CD14-positive monocyte (primary cell): ENCODE measurements at regions not wholly inside any gene's neighbourhood (a gene's known extent, or its start where the extent isn't known, plus 50 kb on each side); places are given as distances from the start of the nearest gene placed in this dataset.

Experiments
- DNase-seq, 3 donors: peaks; one replicate each; pipeline ENCODE4 v3.0.0-alpha.2; 2011 to 2022
- H2AFZ ChIP-seq: 2 replicates; pipeline ENCODE4 v1.6.0; 2012; ENCODE audit warnings: mild to moderate bottlenecking, low read depth, low read length, inconsistent platforms; ENCODE audit not compliant: insufficient read depth, poor library complexity, severe bottlenecking
- H3K27ac ChIP-seq, 2 donors: 1 replicate in 1 of 2; 2 replicates in 1 of 2; pipeline ENCODE4 v1.5.1; 2012 to 2013; ENCODE audit warnings: low read length in 2 of 2, control low read depth in 1 of 2, inconsistent platforms in 1 of 2, low read depth in 1 of 2, mild to moderate bottlenecking in 1 of 2
- H3K27me3 ChIP-seq, 2 donors: one replicate each; pipeline versions ENCODE4 v1.6.0 to v1.6.1; 2011 to 2013; ENCODE audit warnings: low read length in 2 of 2; ENCODE audit not compliant: control insufficient read depth in 2 of 2, insufficient read depth in 2 of 2
- H3K36me3 ChIP-seq, 2 donors: replicated peaks in 1 of 2; 1 replicate in 1 of 2; 2 replicates in 1 of 2; pipeline versions ENCODE4 v1.5.1 to v1.6.1; 2012 to 2013; ENCODE audit warnings: low read length in 2 of 2, control low read depth in 1 of 2, inconsistent platforms in 1 of 2, mild to moderate bottlenecking in 1 of 2; ENCODE audit not compliant: insufficient read depth in 2 of 2, control insufficient read depth in 1 of 2
- H3K4me1 ChIP-seq, 2 donors: 1 replicate in 1 of 2; 2 replicates in 1 of 2; pipeline versions ENCODE4 v1.5.1 to v1.6.1; 2012 to 2013; ENCODE audit warnings: low read length in 2 of 2, control low read depth in 1 of 2, inconsistent platforms in 1 of 2, mild to moderate bottlenecking in 1 of 2, moderate library complexity in 1 of 2; ENCODE audit not compliant: insufficient read depth in 2 of 2, control insufficient read depth in 1 of 2
- H3K4me2 ChIP-seq: replicated peaks from 2 replicates; pipeline ENCODE3; 2012; ENCODE audit warnings: low read length, moderate library complexity, mild to moderate bottlenecking; ENCODE audit not compliant: poor library complexity, severe bottlenecking; ENCODE audit errors: extremely low read depth
- H3K4me3 ChIP-seq, 3 experiments: fragments of 200-600 bp in 1 of 3; sonication (generic) in 1 of 3; replicated peaks in 1 of 3; 1 replicate in 2 of 3; 2 replicates in 1 of 3; pipeline ENCODE4 v1.5.1; 2011 to 2013; ENCODE audit warnings: low read length in 3 of 3, mild to moderate bottlenecking in 3 of 3, control low read depth in 2 of 3, low read depth in 2 of 3, inconsistent platforms in 1 of 3, moderate library complexity in 1 of 3
- H3K79me2 ChIP-seq: 2 replicates; pipeline ENCODE4 v1.6.0; 2012; ENCODE audit warnings: mild to moderate bottlenecking, control low read depth, inconsistent platforms, low read length, moderate library complexity; ENCODE audit not compliant: insufficient read depth
- H3K9ac ChIP-seq: 2 replicates; pipeline ENCODE4 v1.6.0; 2017; ENCODE audit warnings: low read length, mild to moderate bottlenecking; ENCODE audit not compliant: insufficient read depth, poor library complexity, severe bottlenecking
- H3K9me3 ChIP-seq, 2 donors: replicated peaks in 1 of 2; 1 replicate in 1 of 2; 2 replicates in 1 of 2; pipeline versions ENCODE4 v1.5.1 to v1.6.1; 2012 to 2013; ENCODE audit warnings: low read length in 2 of 2, control low read depth in 1 of 2; ENCODE audit not compliant: control insufficient read depth in 1 of 2, insufficient read depth in 1 of 2
- H4K20me1 ChIP-seq: 2 replicates; pipeline ENCODE4 v1.6.0; 2012; ENCODE audit warnings: mild to moderate bottlenecking, low read length, control low read depth, moderate library complexity; ENCODE audit not compliant: insufficient read depth
- H3K27ac Mint-ChIP-seq, 7 donors: one replicate each; pipeline ENCODE4 v1.8.0; 2020; ENCODE audit warnings: mild to moderate bottlenecking in 7 of 7, mixed read lengths in 7 of 7, moderate library complexity in 6 of 7, inconsistent platforms in 2 of 7
- H3K27me3 Mint-ChIP-seq, 3 donors: one replicate each; pipeline ENCODE4 v1.8.0; 2021 to 2022; ENCODE audit warnings: low read depth in 3 of 3, mild to moderate bottlenecking in 3 of 3, mixed read lengths in 3 of 3, moderate library complexity in 3 of 3, inconsistent platforms in 1 of 3
- H3K36me3 Mint-ChIP-seq, 2 donors: one replicate each; pipeline ENCODE4 v1.8.0; 2020; ENCODE audit warnings: mixed read lengths in 2 of 2, inconsistent platforms in 1 of 2, mild to moderate bottlenecking in 1 of 2
- H3K4me1 Mint-ChIP-seq: one replicate; pipeline ENCODE4 v1.8.0; 2020; ENCODE audit warnings: mild to moderate bottlenecking, mixed read lengths
- H3K4me3 Mint-ChIP-seq, 2 donors: one replicate each; pipeline ENCODE4 v1.8.0; 2020; ENCODE audit warnings: mild to moderate bottlenecking in 2 of 2, mixed read lengths in 2 of 2, moderate library complexity in 1 of 2
- H3K9me3 Mint-ChIP-seq, 7 donors: one replicate each; pipeline ENCODE4 v1.8.0; 2020 to 2022; ENCODE audit warnings: mixed read lengths in 7 of 7, mild to moderate bottlenecking in 6 of 7, moderate library complexity in 6 of 7, inconsistent platforms in 2 of 7
- WGBS: methylation state at CpG from one replicate; pipeline ENCODE4 v1.1.5; 2013; ENCODE audit warnings: missing lambda C conversion rate; ENCODE audit not compliant: insufficient coverage; 5-methylcytosine and 5-hydroxymethylcytosine counted together
- intact Hi-C, 2 donors: fragments of 100-400 bp; cut with micrococcal nuclease; formaldehyde crosslinking; loops; one replicate each; pipeline versions ENCODE4 v1.15.0 to v1.15.1; 2023
- TF ChIP-seq, protein P1 (sequence below): fragments of 200-600 bp; IDR thresholded peaks from one replicate; pipeline ENCODE4 v1.8.0; 2022; ENCODE audit warnings: antibody characterized with exemption, mild to moderate bottlenecking

DNA sequence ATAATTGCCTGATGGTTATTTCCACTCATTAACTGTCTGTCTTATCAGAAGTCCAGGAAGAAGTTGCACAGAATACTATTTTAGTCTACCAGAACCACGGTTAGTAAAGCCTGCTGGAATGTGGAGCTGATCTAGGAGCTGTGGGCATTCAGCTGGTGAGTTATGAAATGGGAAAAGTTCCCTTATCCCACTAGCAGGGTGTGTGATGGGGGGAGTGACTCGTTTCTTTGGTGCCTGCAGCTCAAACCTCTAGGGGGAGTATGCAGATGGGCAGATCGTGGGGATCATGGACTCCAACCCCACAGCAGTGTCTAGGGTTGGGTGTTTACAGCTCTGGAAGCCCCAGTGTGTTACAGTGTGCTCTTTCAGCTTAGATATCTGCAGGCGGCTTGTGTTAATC, 305.7 kb upstream of the BOD1L1 start:
- Histone ChIP-seq H3K27me3 (no peaks in the 10 kb centered on the region), H4K20me1 (no peaks in the 10 kb centered on the region), H3K36me3 (no peaks in the 10 kb centered on the region), H3K4me2 (no peak overlapping the region), H2AFZ (no peak overlapping the region), H3K9me3 (peaks cover 0 to 9% of the 10 kb centered on the region in 2 donors), H3K27ac (no peak overlapping the region), H3K4me1 (no peaks in the 10 kb centered on the region), H3K79me2 (no peaks in the 10 kb centered on the region), H3K9ac (no peak overlapping the region), H3K4me3 (no peak overlapping the region)
- peaks cover 0 to 8% (median 4%) of the 10 kb centered on the region in 7 donors for H3K9me3 Mint-ChIP-seq
- H3K27me3 Mint-ChIP-seq, result peaks cover 0 to 4% (median 3%) of the 10 kb centered on the region in 3 donors
- intact Hi-C loops, result no loop called here
- H3K36me3 Mint-ChIP-seq, result no peaks in the 10 kb centered on the region
- TF ChIP-seq, protein P1, sequence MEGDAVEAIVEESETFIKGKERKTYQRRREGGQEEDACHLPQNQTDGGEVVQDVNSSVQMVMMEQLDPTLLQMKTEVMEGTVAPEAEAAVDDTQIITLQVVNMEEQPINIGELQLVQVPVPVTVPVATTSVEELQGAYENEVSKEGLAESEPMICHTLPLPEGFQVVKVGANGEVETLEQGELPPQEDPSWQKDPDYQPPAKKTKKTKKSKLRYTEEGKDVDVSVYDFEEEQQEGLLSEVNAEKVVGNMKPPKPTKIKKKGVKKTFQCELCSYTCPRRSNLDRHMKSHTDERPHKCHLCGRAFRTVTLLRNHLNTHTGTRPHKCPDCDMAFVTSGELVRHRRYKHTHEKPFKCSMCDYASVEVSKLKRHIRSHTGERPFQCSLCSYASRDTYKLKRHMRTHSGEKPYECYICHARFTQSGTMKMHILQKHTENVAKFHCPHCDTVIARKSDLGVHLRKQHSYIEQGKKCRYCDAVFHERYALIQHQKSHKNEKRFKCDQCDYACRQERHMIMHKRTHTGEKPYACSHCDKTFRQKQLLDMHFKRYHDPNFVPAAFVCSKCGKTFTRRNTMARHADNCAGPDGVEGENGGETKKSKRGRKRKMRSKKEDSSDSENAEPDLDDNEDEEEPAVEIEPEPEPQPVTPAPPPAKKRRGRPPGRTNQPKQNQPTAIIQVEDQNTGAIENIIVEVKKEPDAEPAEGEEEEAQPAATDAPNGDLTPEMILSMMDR, result no peak
- no peak for DNase-seq
- H3K4me1 Mint-ChIP-seq, result no peaks in the 10 kb centered on the region
- no peak overlapping the region for H3K27ac Mint-ChIP-seq
- WGBS, result 90% methylated on average over 2 of the region's 4 CpGs
- no peak overlapping the region for H3K4me3 Mint-ChIP-seq

GRCh38 chr4:13938299-13938698, 310.8 kb upstream of the BOD1L1 start:
- peaks cover 0 to 6% (median under 1%) of the 10 kb centered on the region in 7 donors for H3K9me3 Mint-ChIP-seq
- Histone ChIP-seq H4K20me1 (no peaks in the 10 kb centered on the region), H3K9ac (no peak overlapping the region), H2AFZ (no peak overlapping the region), H3K36me3 (no peaks in the 10 kb centered on the region), H3K79me2 (no peaks in the 10 kb centered on the region), H3K4me3 (no peak overlapping the region), H3K27ac (no peak overlapping the region), H3K4me2 (no peak overlapping the region), H3K4me1 (no peaks in the 10 kb centered on the region), H3K9me3 (peaks cover 0 to 6% of the 10 kb centered on the region in 2 donors), H3K27me3 (no peaks in the 10 kb centered on the region)
- no peak overlapping the region for H3K27ac Mint-ChIP-seq
- TF ChIP-seq, protein P1, result no peak
- no peak for DNase-seq
- H3K36me3 Mint-ChIP-seq, result no peaks in the 10 kb centered on the region
- no peak overlapping the region for H3K4me3 Mint-ChIP-seq
- H3K27me3 Mint-ChIP-seq, result peaks cover 0 to 4% (median 0%) of the 10 kb centered on the region in 3 donors
- intact Hi-C loops, result no loop called here
- no peaks in the 10 kb centered on the region for H3K4me1 Mint-ChIP-seq
- no CpG with 5 or more reads among the region's 3 CpGs for WGBS
